GM21619 (cell line): ENCODE measurements at regions not wholly inside any gene's neighbourhood (a gene's known extent, or its start where the extent isn't known, plus 50 kb on each side); places are given as distances from the start of the nearest gene placed in this dataset.

ENCODE experiments used
- ATAC-seq: cut with Tn5 transposase; IDR thresholded peaks from one replicate; pipeline ENCODE4 v1.9.1; 2021; ENCODE audit not compliant: unreplicated experiment

GRCh38 chr7:25358926-25359325 is 130.6 kb upstream of the NPVF start:
- no peak for ATAC-seq

GRCh38 chr7:25359471-25360059 is 131.3 kb upstream of the NPVF start:
- ATAC-seq: no peak

DNA sequence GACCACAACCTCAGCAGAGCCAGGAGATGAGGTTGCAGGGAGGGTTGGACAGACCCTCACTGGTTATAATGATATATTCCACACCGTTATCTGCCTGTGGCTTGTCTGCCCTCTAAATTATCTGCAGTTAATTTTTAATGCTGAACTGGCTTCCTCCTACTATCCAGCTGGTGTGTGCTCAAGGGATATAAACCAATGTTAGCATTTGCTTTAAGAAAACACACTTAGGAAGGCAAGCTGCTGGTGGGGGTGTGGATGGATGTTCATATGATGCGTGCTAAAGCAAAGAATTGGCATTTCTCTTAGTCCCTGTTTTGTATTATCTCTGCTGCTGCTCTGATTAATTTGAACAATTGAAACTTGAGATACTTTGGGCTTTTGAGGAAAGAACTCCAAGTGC is 132.2 kb upstream of the NPVF start:
- no peak for ATAC-seq

DNA sequence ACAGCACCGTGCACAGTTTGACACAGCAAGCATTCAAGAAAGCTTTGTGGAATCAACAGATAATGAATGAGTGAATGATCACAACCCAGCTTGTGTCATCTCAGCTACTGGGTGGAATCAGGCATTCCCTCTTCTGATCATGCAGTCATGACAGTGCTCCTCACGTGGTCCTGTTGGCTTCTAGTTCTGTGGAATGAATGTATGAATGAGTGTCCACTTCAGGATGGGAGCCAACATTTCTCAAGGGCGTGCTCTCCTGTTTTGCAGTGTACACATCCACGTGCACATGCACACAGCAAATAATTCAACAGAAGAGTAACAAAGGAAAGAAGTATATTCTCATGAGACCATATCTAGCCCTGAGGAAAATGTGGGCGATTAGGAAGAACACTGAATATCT is 133.1 kb upstream of the NPVF start:
- ATAC-seq: no peak

- no peak for ATAC-seq
Measured at GRCh38 chr7:25361863-25362262, 133.6 kb upstream of the NPVF start.

DNA sequence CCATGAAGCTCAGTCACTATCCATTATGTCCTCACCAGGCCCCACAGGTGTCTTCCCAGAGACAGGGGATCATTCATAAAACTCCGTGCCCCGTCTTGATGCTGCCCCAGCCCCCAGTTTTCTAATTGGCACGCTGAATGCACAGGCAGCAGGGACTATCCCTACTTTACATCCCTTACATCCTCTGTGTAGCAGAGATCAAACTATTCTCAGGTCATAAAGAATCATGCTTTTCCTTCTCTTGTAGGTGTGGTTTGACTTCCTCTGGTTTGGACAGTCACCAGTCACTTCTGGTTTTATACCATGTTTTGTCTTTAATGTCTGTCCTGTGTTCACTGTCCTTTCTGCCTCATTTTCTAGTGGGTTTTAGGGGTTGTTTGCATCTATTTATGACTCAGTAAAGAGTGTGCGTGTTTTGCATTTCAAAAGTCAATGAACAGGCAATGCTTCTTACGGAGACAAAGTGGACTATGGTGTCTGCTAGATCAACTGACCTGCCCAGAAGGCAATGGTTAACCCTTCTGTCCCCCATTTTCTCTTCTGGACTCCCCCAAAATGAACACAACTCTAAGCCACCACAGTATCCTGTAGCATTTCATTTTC is 140.4 kb upstream of the NPVF start:
- no peak for ATAC-seq

GRCh38 chr7:25369786-25370185 is 141.5 kb upstream of the NPVF start:
- ATAC-seq: no peak

- no peak for ATAC-seq
Measured at GRCh38 chr7:25371972-25372371, 143.7 kb upstream of the NPVF start.

GRCh38 chr7:25375805-25376600 is 147.7 kb upstream of the NPVF start:
- no peak for ATAC-seq

- ATAC-seq: no peak
Measured at GRCh38 chr7:25379351-25380300, 151.3 kb upstream of the NPVF start.

DNA sequence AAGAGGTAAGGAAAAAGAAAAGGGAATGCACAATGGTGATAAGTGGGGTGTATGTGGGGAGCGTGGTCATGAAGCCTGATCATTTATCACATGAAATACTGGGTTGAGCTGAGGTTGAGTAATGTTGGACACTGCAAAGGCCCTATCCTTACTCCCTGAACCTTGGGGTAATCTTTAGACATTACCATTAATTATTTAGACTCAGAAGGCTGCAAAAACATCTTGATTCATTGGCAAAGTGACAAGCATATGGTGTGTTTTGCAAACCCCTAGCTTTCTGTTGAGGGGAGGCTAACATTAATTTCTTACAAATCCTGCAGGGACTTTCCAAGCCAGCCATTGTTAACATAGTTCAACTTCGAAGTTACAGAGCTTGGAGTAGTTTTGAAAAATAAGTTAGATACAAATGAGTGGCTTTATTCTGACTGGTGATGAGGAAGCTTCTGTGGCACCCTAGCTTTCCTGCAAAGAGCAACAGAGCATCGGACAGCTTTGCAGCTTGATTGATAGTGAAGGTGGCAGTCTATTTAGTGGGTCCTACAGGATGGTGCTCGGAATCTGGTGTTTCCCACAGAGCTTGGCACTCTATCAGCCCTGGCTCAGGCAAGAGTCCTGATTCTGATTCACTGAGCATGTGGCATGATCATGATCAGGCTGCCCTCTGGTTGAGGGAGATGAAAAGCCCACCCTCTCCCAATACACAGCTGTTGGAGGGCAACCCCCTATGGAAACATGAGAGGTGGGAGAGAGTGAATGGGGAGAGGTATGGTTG is 153.7 kb upstream of the NPVF start:
- no peak for ATAC-seq

DNA sequence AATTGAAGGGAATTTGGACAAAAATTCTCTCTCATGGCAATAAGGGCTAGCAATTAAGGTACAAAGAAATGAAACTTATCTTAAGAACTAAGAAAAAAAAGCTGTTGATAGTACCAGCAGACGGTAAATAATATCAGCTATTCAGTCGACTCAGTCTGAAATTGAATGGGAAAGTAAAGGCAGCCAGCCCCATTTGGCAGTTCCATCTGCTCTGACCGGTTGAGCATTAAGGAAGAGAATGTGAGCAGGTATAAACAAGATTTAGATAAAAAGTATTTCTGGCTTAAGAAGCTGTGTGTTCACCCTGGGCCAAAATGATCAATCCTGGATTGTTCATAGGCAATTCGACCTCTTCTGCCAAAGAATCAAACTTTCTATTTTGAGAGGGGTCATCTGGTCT is 154.6 kb upstream of the NPVF start:
- no peak for ATAC-seq

DNA sequence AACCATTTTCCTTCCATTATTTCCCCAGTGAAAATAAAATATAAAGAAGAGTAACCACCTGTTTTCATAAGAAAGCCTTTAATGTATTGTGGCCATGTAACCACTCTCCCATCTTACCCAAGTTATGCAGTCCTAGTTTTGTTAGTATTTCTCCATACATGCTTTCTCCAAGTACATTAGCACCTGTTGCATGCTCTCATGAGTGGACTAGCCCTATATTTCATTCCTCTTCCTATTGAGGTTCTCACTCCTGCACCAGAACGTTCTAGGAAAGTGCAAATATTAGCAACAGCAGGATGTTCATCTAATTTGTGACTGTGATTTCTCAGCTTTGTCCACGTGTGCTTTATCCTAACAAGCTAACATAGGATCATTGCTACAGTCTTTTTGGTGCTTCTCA is 155.1 kb upstream of the NPVF start:
- no peak for ATAC-seq

GRCh38 chr7:25384788-25385505 is 156.7 kb upstream of the NPVF start:
- ATAC-seq: no peak

DNA sequence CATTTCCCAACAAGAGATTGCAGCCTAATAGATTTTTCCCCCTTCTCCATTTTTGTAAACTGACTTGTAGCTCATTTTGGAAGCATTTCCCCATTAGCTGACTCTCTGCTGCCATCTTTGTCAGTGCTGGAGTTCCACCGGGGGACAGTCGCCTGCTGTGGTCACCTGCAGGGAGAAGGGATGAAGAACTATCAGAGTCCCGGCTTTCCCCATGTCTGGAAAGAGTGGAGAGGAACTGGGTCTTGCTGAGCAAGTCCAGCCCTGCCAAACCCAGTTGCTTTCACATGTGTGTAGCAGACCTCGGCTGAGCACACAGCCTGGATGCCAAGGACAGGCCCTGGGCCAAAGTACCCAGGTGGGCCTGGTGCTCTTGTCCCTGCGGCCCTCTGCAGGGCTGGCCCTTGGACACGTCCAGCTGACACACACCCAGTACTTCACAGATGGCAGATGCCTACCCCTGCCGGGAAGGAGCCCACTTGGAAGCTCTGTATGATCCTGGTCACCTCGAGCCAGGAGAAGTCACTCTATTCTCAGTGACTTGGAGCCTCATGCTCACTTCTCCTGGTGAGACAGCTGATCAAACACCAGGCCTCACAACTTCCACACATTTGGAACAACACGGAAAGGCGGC is 157.3 kb upstream of the NPVF start:
- no peak for ATAC-seq

DNA sequence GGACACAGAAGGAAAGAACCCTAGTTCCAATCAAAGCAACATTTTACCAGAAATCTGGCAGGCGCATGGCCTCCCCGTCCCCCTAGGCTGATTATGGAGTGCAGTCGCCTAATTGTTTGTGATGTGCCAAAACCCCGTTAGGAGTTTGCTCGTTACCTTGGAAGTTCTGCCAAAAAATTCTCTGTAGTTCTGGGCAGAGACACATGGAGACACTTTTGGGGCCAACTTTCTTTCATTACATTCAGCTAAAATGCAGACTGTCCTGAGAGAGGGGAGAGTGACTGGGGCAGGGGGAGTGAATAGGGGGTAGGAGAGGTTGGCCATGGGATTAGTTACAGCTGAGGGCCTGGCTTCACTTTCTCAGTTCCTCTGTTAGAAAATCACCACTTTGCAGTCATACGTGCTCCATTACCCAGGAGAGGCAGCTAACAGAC is 158.0 kb upstream of the NPVF start:
- no peak for ATAC-seq

DNA sequence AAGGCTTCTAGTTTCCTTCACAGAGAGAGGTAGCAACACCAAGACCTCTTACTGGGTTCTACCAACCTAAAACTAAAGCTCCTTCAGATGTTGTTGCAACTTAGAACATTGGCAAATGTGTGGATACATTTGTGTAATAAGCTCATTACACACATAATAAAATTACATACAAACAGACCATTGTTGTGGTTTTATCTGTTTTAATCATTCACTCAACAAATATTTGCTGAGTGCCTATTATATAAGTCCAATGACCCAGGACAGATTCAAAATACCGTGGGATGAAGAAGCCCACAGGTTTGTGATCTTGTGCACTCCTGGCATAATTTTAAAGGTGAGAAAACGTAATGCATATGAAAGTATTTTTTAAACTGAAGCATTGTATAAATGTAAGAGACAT is 160.4 kb upstream of the NPVF start:
- no peak for ATAC-seq

DNA sequence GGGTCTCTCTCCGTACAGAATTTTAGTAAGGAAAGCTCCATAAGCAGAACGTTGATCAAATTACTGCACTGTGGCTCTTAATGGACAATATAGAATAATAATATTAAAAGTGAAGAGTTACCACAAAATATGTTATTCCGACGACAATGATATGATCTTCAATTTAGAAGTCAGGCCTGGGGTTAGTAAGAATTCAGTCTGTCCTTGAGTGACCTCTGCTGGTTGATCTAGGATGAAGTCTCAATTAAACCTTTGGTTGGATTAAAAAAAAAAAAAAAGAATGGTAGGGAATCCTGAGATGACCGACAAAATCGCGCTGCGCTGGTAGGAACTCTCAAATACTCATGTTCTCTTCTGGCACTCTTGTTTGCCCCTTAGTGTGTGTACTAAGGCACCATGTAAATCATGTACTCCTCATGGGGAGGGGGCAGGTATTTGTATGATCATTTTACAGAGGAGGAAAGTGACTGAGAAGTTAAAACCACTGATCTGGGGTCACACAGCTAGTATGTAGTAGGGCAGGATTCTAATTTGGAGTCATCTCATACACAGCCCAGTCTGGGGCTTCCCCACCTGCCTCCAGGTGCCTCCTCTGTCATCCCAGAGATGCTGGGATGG is 161.3 kb upstream of the NPVF start:
- no peak for ATAC-seq

GRCh38 chr7:25391295-25391861 is 163.1 kb upstream of the NPVF start:
- ATAC-seq: no peak
